Limb (tissue), 2 donors: ENCODE measurements at regions not wholly inside any gene's neighbourhood (a gene's known extent, or its start where the extent isn't known, plus 50 kb on each side); places are given as distances from the start of the nearest gene placed in this dataset.
A peak's percentile ranks its signal among the peaks of the same experiment; 100 is the strongest.
"Not testable (repeated sequence)": the region's sequence is repeated elsewhere in the genome, so short reads cannot be mapped to it uniquely, and the experiment has no call there.

Source experiments
- DNase-seq, 2 donors: peaks; one replicate each; pipeline ENCODE4 v3.0.0-alpha.2; 2016; ENCODE audit errors: extremely low spot score in 2 of 2

- no peak for DNase-seq
Observed at GRCh38 chr6:112576423-112576822, 229.3 kb downstream of the RFPL4B start.

DNA sequence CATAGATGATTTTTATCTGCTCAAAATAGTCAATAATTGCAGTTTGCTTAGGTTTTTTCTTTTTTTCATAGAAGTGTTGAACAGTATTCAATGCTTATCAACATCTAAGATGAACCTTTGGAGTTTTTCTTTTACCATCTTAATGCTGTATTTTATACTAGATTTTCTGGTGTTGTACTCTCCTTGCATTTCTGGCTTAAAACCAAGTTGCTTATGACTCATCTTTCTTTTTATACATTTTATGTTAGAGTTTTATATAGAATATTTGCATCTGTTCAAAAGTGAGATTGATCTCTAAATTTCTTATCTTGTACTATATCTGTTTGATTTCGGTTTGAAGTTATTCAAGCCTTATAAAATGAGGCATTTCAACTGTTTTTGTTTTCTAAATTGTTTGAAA lies 232.5 kb downstream of the RFPL4B start:
- DNase-seq: no peak

GRCh38 chr6:112581015-112581414 lies 233.9 kb downstream of the RFPL4B start:
- no peak for DNase-seq

- DNase-seq: no peak
Observed at GRCh38 chr6:112590326-112590725, 243.2 kb downstream of the RFPL4B start.

DNA sequence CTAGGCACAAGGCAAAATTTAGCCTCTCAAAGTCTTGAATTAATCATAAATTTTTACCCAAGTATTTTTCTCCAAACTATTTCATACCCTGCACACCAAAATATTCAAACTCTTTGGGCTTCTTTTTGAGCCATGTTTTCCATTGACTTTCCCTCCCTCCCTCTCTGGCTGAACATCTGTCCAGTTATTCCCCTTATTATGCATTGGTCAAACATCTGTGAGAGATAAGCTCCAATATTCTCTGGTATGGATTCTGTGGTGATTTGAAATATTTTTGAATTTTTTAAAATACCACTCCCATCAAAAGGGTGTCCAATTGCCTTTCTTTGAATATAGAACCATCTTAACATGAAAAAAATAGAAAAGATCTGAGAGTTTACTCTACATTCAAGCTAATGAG lies 244.2 kb downstream of the RFPL4B start:
- no peak for DNase-seq

DNA sequence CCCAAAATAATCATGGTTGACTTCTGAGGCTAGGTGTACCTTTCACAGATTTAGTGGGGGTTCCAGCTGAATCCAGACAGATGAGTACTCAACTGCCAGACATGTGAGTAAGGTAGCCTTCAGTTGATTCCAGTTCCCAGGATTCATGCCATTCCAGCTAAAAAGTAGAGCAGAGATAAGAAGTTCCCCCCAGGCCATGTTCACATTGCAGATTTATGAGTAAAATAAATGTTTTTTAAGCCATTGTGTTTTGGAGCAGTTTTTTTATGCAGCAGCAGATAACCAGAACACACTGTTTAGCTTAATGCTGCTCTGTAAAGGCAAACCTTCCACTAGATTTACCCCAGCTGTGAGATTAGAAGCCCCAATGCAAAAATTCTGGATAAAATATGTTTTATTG lies 245.0 kb downstream of the RFPL4B start:
- no peak for DNase-seq

GRCh38 chr6:112594886-112595594 lies 247.9 kb downstream of the RFPL4B start:
- DNase-seq: peak in 1 of 2 donors; percentile 38

DNA sequence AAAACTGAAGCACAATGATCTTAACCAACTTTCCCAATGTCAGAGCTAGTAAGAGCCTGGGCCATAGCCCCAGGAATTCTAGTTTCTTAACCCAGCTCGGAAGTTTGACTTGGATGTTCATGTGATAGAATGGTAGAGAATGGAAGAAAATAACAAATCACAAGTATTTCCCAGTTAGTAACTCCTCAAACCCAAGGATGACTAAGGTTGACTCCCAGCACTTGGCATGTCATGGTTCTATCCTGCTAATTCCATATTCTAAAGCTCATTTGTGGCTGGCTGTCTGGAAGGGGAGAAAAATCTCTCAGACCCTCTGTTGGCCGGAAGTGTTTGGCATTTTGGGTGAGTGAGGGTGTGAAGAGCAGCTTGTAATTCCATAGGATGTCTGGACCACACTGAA lies 248.7 kb downstream of the RFPL4B start:
- DNase-seq: no peak

- no peak for DNase-seq
Observed at GRCh38 chr6:112597176-112597575, 250.0 kb downstream of the RFPL4B start.

DNA sequence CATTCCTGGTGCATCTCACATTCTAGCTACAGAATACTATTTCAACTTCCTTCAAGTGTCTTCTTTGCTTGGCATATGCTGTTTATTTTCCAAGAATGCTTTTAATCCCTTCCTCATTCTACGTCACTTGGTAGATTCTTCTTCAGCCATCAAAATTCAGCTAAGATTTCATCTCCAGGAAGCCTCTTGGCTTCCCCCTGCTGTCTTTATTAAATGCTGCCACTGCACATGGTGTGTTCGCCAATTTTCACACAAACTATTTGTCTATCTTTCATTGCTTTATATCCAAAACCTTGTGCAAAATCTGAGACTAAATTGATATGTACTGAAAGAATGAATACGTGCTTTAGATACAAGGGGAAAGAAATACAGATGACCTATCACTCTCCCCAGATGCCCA lies 253.0 kb downstream of the RFPL4B start:
- no peak for DNase-seq

DNA sequence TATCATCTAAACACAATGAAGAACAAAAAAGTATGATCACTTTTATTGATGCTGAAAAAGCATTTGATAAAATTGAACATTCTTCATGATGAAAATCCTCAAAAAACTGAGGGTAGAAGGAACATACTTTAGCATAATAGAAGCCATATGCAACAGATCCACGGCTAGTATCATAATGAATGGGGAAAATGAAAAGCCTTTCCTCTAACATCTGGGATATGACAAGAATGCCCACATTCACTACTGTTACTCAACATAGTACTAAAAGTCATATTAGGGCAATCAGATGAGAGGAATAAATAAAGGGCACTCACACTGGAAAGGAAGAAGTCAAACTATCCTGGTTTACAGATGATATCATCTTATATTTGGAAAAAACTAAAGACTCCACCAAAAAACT lies 256.6 kb downstream of the RFPL4B start:
- DNase-seq: no peak

- peak in 1 of 2 donors; percentile 37 for DNase-seq
Observed at GRCh38 chr6:112606656-112607435, 259.7 kb downstream of the RFPL4B start.

- not testable (repeated sequence) for DNase-seq
Observed at GRCh38 chr6:112608925-112609324, 261.8 kb downstream of the RFPL4B start.

DNA sequence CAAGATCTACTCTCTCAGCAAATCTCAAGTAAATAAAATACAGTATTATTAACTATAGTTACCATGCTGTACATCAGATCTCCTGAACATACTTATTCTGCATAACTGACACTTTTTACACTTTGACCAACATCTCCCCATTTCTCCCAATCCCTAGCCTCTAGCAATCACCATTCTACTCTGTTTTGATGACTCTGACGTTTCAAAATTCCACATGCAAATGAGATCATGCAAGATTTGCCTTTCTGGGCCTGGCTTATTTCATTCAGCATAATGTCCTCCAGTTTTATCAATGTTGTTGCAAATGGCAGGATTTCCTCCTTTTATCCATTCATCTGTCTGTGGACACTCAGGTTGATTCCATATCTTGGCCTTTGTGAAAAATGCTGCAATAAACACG lies 266.3 kb downstream of the RFPL4B start:
- DNase-seq: no peak

- no peak for DNase-seq
Observed at GRCh38 chr6:112618849-112619248, 271.7 kb downstream of the RFPL4B start.

DNA sequence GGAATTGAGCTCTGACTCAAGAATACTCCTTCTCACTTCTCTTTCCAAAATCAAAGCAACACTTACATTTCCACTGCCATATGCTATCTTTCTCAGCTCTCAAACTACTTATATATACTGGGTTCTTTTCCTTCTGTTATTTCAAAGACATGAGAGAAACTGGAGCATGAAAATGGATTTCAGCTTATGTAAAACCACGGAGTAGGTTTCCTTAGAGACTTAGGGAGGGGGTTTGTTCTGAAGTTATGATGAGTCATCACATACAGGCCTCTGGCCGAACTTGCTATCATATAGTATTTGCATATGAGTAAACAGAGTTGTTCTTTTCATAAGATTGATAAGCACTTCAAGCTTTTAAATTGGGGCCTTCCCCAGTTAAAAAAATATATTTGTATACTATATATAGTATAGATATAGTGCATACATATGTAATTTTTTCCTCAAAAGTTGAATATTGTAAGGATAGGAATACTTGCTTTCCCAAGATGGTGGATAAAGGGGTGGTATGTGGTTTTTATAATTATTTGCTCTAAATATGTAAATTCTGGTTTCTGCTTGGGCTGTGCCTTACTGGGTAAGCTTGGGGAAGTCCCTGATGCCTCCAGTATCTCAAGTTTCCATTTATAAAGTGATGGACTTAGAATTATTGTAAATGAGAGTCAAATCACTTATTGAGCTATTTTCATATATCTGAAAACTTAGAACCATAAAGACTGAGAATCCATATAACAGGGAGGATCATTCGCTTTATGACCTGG lies 273.9 kb downstream of the RFPL4B start:
- DNase-seq: peak in 1 of 2 donors; percentile 37

DNA sequence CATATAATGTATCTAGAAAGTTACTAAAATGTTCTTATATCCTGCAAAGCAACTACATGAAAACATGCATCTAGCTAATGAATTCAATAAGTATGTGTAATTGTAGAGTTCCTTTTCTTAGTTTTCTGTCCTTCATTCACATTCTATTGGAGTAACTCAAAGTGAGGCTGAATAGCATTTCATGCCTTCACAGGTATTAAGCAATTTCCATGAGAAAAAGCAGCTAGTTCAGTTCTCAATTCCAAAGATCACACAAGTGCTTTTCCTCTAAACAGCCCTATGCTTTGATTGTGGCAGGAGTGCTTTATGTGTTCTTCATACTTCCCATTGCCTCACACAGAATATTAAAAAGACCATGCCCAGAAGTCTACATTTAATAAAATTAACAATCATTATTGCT lies 274.9 kb downstream of the RFPL4B start:
- no peak for DNase-seq

DNA sequence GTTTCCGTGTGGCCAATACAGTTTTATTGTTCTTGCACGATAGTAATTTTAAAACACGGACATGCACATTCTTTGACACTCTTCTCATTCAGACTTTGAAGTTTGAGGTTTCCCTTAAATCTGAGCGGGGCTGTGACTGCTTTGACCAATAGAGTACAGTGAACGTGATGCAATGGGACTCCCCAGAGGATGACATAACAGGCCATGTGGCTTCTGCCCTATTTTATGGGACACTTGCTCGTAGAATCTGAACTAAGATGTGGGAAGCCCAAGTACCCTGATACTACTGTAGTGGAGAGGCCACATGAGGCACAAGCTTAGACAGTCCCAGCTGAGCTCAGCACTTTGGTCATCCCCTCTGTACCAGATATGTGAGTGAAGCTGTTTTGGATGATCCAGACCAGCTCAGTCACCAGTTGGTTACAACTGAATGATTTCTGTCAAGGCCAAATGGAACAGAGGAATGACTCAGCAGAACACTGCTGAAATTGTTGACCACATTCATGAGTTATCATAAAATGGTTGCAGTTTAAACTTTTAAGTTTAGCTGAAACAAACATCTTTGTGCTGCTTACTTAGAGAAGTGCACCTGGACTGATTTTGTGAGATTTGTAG lies 279.4 kb downstream of the RFPL4B start:
- DNase-seq: no peak

DNA sequence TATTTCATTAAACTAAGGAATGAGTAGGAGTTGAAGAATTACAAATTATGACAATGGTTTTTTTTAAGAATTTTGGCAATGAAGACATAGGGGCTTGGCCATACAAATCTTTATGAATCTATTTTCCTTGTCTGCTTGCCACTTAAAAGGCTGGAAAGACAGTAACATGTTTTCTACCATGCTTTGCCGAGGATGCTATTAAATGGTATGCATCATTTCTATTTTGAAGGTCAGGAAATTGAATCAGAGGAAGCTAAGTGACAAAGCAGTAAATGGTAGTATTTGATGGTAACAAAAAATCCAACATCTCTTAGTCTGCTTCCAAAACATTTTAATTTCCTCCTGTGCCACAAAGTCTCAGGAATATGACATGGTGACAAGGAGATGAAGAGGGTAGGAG lies 287.2 kb downstream of the RFPL4B start:
- no peak for DNase-seq

- DNase-seq: no peak
Observed at GRCh38 chr6:112636650-112637262, 289.6 kb downstream of the RFPL4B start.

DNA sequence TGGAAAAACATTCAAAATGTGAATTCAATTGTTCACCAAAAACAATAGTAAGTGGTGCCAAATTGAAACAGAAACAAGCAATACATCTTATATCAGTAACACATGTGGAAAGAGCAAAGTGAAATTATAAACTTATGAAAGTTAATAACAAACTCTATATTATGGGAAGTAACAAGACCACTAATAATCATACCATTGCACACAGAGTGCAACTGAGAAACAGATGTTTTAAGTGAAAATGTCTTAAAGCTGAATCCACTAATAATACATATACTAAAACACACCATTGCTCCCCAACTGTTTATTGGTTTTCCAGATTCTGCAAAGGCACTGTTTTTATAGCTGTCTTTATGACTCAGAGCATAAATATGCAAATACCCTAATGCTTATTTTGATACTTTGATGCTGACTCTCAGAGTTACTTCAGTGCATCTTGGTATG lies 292.3 kb downstream of the RFPL4B start:
- DNase-seq: peak in 1 of 2 donors; percentile 79
